HUES6 (cell line): ENCODE measurements at regions not wholly inside any gene's neighbourhood (a gene's known extent, or its start where the extent isn't known, plus 50 kb on each side); places are given as distances from the start of the nearest gene placed in this dataset.

ENCODE experiments used
- H3K27ac ChIP-seq: 2 replicates; pipeline ENCODE4 v1.7.0; 2013; ENCODE audit warnings: low read depth, mild to moderate bottlenecking, low read length, inconsistent platforms
- H3K27me3 ChIP-seq: 2 replicates; pipeline ENCODE4 v1.6.1; 2013; ENCODE audit warnings: low read length; ENCODE audit not compliant: control insufficient read depth, insufficient read depth
- H3K36me3 ChIP-seq: 2 replicates; pipeline ENCODE4 v1.6.1; 2013; ENCODE audit warnings: low read length; ENCODE audit not compliant: control insufficient read depth, insufficient read depth
- H3K4me1 ChIP-seq: 2 replicates; pipeline ENCODE4 v1.6.1; 2013; ENCODE audit warnings: low read length; ENCODE audit not compliant: control insufficient read depth, insufficient read depth
- H3K4me3 ChIP-seq: 2 replicates; pipeline ENCODE4 v1.5.1; 2013; ENCODE audit warnings: low read depth, low read length
- H3K9ac ChIP-seq: one replicate; pipeline ENCODE4 v1.6.1; 2013; ENCODE audit warnings: mild to moderate bottlenecking, low read length
- H3K9me3 ChIP-seq: 2 replicates; pipeline ENCODE4 v1.6.1; 2013; ENCODE audit warnings: low read depth, low read length; ENCODE audit not compliant: control insufficient read depth, insufficient read depth

GRCh38 chr11:45051621-45052020, 94.8 kb upstream of the PRDM11 start:
- Histone ChIP-seq H3K4me1 (peaks cover 10% of the 10 kb centered on the region), H3K9ac (no peak overlapping the region), H3K27me3 (no peaks in the 10 kb centered on the region), H3K27ac (no peak overlapping the region), H3K4me3 (no peak overlapping the region), H3K9me3 (no peaks in the 10 kb centered on the region), H3K36me3 (no peaks in the 10 kb centered on the region)

- H3K9ac ChIP-seq = no peak overlapping the region
- H3K4me3 ChIP-seq = no peak overlapping the region
- no peaks in the 10 kb centered on the region for H3K9me3 ChIP-seq
- H3K4me1 ChIP-seq = peaks cover 14% of the 10 kb centered on the region
- H3K36me3 ChIP-seq = no peaks in the 10 kb centered on the region
- no peaks in the 10 kb centered on the region for H3K27me3 ChIP-seq
- no peak overlapping the region for H3K27ac ChIP-seq
Observed at GRCh38 chr11:45052361-45052760, 94.1 kb upstream of the PRDM11 start.

GRCh38 chr11:45053736-45054446, 92.5 kb upstream of the PRDM11 start:
- no peaks in the 10 kb centered on the region for H3K27me3 ChIP-seq
- no peak overlapping the region for H3K4me3 ChIP-seq
- peaks cover 14% of the 10 kb centered on the region for H3K4me1 ChIP-seq
- no peak overlapping the region for H3K27ac ChIP-seq
- no peaks in the 10 kb centered on the region for H3K9me3 ChIP-seq
- H3K9ac ChIP-seq = no peak overlapping the region
- H3K36me3 ChIP-seq = no peaks in the 10 kb centered on the region

GRCh38 chr11:45054956-45055355, 91.5 kb upstream of the PRDM11 start:
- Histone ChIP-seq H3K9ac (no peak overlapping the region), H3K4me3 (no peak overlapping the region), H3K27ac (no peak overlapping the region), H3K27me3 (no peaks in the 10 kb centered on the region), H3K4me1 (peaks cover 14% of the 10 kb centered on the region), H3K9me3 (no peaks in the 10 kb centered on the region), H3K36me3 (no peaks in the 10 kb centered on the region)

GRCh38 chr11:45056529-45056928, 89.9 kb upstream of the PRDM11 start:
- peaks cover 14% of the 10 kb centered on the region for H3K4me1 ChIP-seq
- H3K27ac ChIP-seq = no peak overlapping the region
- no peaks in the 10 kb centered on the region for H3K9me3 ChIP-seq
- H3K36me3 ChIP-seq = no peaks in the 10 kb centered on the region
- no peak overlapping the region for H3K4me3 ChIP-seq
- no peaks in the 10 kb centered on the region for H3K27me3 ChIP-seq
- no peak overlapping the region for H3K9ac ChIP-seq

GRCh38 chr11:45057938-45058646, 88.3 kb upstream of the PRDM11 start:
- Histone ChIP-seq H3K4me3 (no peak overlapping the region), H3K27ac (no peak overlapping the region), H3K4me1 (peaks cover 14% of the 10 kb centered on the region), H3K9me3 (peaks cover 3% of the 10 kb centered on the region; the same call in 1 of the 2 replicates), H3K27me3 (no peaks in the 10 kb centered on the region), H3K9ac (no peak overlapping the region), H3K36me3 (no peaks in the 10 kb centered on the region)

GRCh38 chr11:45058647-45058950, 87.8 kb upstream of the PRDM11 start:
- Histone ChIP-seq H3K36me3 (no peaks in the 10 kb centered on the region), H3K27me3 (no peaks in the 10 kb centered on the region), H3K4me3 (no peak overlapping the region), H3K9ac (no peak overlapping the region), H3K4me1 (peaks cover 14% of the 10 kb centered on the region), H3K27ac (no peak overlapping the region), H3K9me3 (peaks cover 8% of the 10 kb centered on the region)

GRCh38 chr11:45060707-45061106, 85.7 kb upstream of the PRDM11 start:
- Histone ChIP-seq H3K9ac (no peak overlapping the region), H3K4me1 (peaks cover 9% of the 10 kb centered on the region), H3K36me3 (no peaks in the 10 kb centered on the region), H3K27me3 (no peaks in the 10 kb centered on the region), H3K4me3 (no peak overlapping the region), H3K27ac (no peak overlapping the region), H3K9me3 (peaks cover 24% of the 10 kb centered on the region)

GRCh38 chr11:45061641-45062040, 84.8 kb upstream of the PRDM11 start:
- Histone ChIP-seq H3K27me3 (no peaks in the 10 kb centered on the region), H3K27ac (no peak overlapping the region), H3K36me3 (no peaks in the 10 kb centered on the region), H3K9me3 (peaks cover 31% of the 10 kb centered on the region), H3K4me3 (no peak overlapping the region), H3K4me1 (peaks cover 4% of the 10 kb centered on the region), H3K9ac (no peak overlapping the region)

- Histone ChIP-seq H3K4me1 (no peaks in the 10 kb centered on the region), H3K27ac (no peak overlapping the region), H3K9ac (no peak overlapping the region), H3K9me3 (peaks cover 36% of the 10 kb centered on the region), H3K36me3 (no peaks in the 10 kb centered on the region), H3K27me3 (no peaks in the 10 kb centered on the region), H3K4me3 (no peak overlapping the region)
Observed at GRCh38 chr11:45062115-45062514, 84.3 kb upstream of the PRDM11 start.

GRCh38 chr11:45062974-45063635, 83.3 kb upstream of the PRDM11 start:
- H3K4me3 ChIP-seq = no peak overlapping the region
- no peak overlapping the region for H3K9ac ChIP-seq
- H3K36me3 ChIP-seq = no peaks in the 10 kb centered on the region
- H3K9me3 ChIP-seq = peaks cover 36% of the 10 kb centered on the region
- H3K4me1 ChIP-seq = no peaks in the 10 kb centered on the region
- no peaks in the 10 kb centered on the region for H3K27me3 ChIP-seq
- no peak overlapping the region for H3K27ac ChIP-seq
